HG03442 (cell line): ENCODE measurements at regions not wholly inside any gene's neighbourhood (a gene's known extent, or its start where the extent isn't known, plus 50 kb on each side); places are given as distances from the start of the nearest gene placed in this dataset.

ENCODE experiments used
- ATAC-seq: cut with Tn5 transposase; IDR thresholded peaks from one replicate; pipeline ENCODE4 v1.9.1; 2021; ENCODE audit warnings: mild to moderate bottlenecking, moderate library complexity; ENCODE audit not compliant: unreplicated experiment

GRCh38 chr2:111716905-111717775 lies 166.9 kb downstream of the ANAPC1 start:
- no peak for ATAC-seq
